ENCODE measurements at regions not wholly inside any gene's neighbourhood (a gene's known extent, or its start where the extent isn't known, plus 50 kb on each side); places are given as distances from the start of the nearest gene placed in this dataset.

- Histone ChIP-seq H3K4me1 (ENCODE audit: control insufficient read depth, insufficient read depth, low read length) (peaks cover 21% of the 10 kb centered on the region), H3K27me3 (replicated peaks; ENCODE audit: control insufficient read depth, insufficient read depth, low read length) (no peaks in the 10 kb centered on the region), H3K9me3 (ENCODE audit: control insufficient read depth, low read length) (no peaks in the 10 kb centered on the region), H3K36me3 (ENCODE audit: control insufficient read depth, insufficient read depth, low read length, severe bottlenecking) (no peaks in the 10 kb centered on the region), H3K9ac (ENCODE audit: low read length) (no peak overlapping the region), H3K4me3 (ENCODE audit: low read length) (no peak overlapping the region)
- no peak for DNase-seq (ENCODE audit: low read depth)
Observed at GRCh38 chr11:130721023-130721681, 195.1 kb downstream of the SNX19 start.

- H3K9ac ChIP-seq (ENCODE audit: low read length): no peak overlapping the region
- H3K27me3 ChIP-seq (replicated peaks; ENCODE audit: control insufficient read depth, insufficient read depth, low read length): no peaks in the 10 kb centered on the region
- H3K9me3 ChIP-seq (ENCODE audit: control insufficient read depth, low read length): no peaks in the 10 kb centered on the region
- H3K4me1 ChIP-seq (ENCODE audit: control insufficient read depth, insufficient read depth, low read length): peaks cover 27% of the 10 kb centered on the region
- no peak overlapping the region for H3K4me3 ChIP-seq (ENCODE audit: low read length)
- DNase-seq (ENCODE audit: low read depth): peak; percentile 7
- no peaks in the 10 kb centered on the region for H3K36me3 ChIP-seq (ENCODE audit: control insufficient read depth, insufficient read depth, low read length, severe bottlenecking)
Observed at GRCh38 chr11:130721736-130722135, 194.5 kb downstream of the SNX19 start.

GRCh38 chr11:130722401-130722800 lies 193.9 kb downstream of the SNX19 start:
- no peak for DNase-seq (ENCODE audit: low read depth)

GRCh38 chr11:130725421-130726233 lies 190.7 kb downstream of the SNX19 start:
- H3K4me1 ChIP-seq (ENCODE audit: control insufficient read depth, insufficient read depth, low read length): peaks cover 35% of the 10 kb centered on the region
- H3K27me3 ChIP-seq (replicated peaks; ENCODE audit: control insufficient read depth, insufficient read depth, low read length): no peaks in the 10 kb centered on the region
- peaks cover 15% of the 10 kb centered on the region for H3K9me3 ChIP-seq (ENCODE audit: control insufficient read depth, low read length)
- H3K9ac ChIP-seq (ENCODE audit: low read length): no peak overlapping the region
- peak overlapping the region; percentile 15 for H3K4me3 ChIP-seq (ENCODE audit: low read length)
- peak; percentile 15 for DNase-seq (ENCODE audit: low read depth)
- H3K36me3 ChIP-seq (ENCODE audit: control insufficient read depth, insufficient read depth, low read length, severe bottlenecking): no peaks in the 10 kb centered on the region

More at GRCh38 chr11:130722401-130722800, 193.9 kb downstream of the SNX19 start:
- Histone ChIP-seq H3K9ac (ENCODE audit: low read length) (no peak overlapping the region), H3K9me3 (ENCODE audit: control insufficient read depth, low read length) (no peaks in the 10 kb centered on the region), H3K4me1 (ENCODE audit: control insufficient read depth, insufficient read depth, low read length) (peaks cover 34% of the 10 kb centered on the region), H3K27me3 (replicated peaks; ENCODE audit: control insufficient read depth, insufficient read depth, low read length) (no peaks in the 10 kb centered on the region), H3K36me3 (ENCODE audit: control insufficient read depth, insufficient read depth, low read length, severe bottlenecking) (no peaks in the 10 kb centered on the region), H3K4me3 (ENCODE audit: low read length) (no peak overlapping the region)

GRCh38 chr11:130726234-130727037 lies 189.8 kb downstream of the SNX19 start:
- peaks cover 21% of the 10 kb centered on the region for H3K9me3 ChIP-seq (ENCODE audit: control insufficient read depth, low read length)
- H3K27me3 ChIP-seq (replicated peaks; ENCODE audit: control insufficient read depth, insufficient read depth, low read length): no peaks in the 10 kb centered on the region
- peak overlapping the region; percentile 15 for H3K4me3 ChIP-seq (ENCODE audit: low read length)
- DNase-seq (ENCODE audit: low read depth): peak; percentile 22
- H3K36me3 ChIP-seq (ENCODE audit: control insufficient read depth, insufficient read depth, low read length, severe bottlenecking): no peaks in the 10 kb centered on the region
- H3K9ac ChIP-seq (ENCODE audit: low read length): peak overlapping the region; percentile 48
- H3K4me1 ChIP-seq (ENCODE audit: control insufficient read depth, insufficient read depth, low read length): peaks cover 35% of the 10 kb centered on the region

GRCh38 chr11:130727157-130728119 lies 188.8 kb downstream of the SNX19 start:
- Histone ChIP-seq H3K36me3 (ENCODE audit: control insufficient read depth, insufficient read depth, low read length, severe bottlenecking) (no peaks in the 10 kb centered on the region), H3K4me1 (ENCODE audit: control insufficient read depth, insufficient read depth, low read length) (peaks cover 29% of the 10 kb centered on the region), H3K9ac (ENCODE audit: low read length) (peak overlapping the region; percentile 48), H3K4me3 (ENCODE audit: low read length) (no peak overlapping the region), H3K27me3 (replicated peaks; ENCODE audit: control insufficient read depth, insufficient read depth, low read length) (no peaks in the 10 kb centered on the region), H3K9me3 (ENCODE audit: control insufficient read depth, low read length) (peaks cover 21% of the 10 kb centered on the region)
- DNase-seq (ENCODE audit: low read depth): no peak

GRCh38 chr11:130728185-130729180 lies 187.8 kb downstream of the SNX19 start:
- H3K9me3 ChIP-seq (ENCODE audit: control insufficient read depth, low read length): peaks cover 21% of the 10 kb centered on the region
- no peak for DNase-seq (ENCODE audit: low read depth)
- no peak overlapping the region for H3K4me3 ChIP-seq (ENCODE audit: low read length)
- no peaks in the 10 kb centered on the region for H3K36me3 ChIP-seq (ENCODE audit: control insufficient read depth, insufficient read depth, low read length, severe bottlenecking)
- no peaks in the 10 kb centered on the region for H3K27me3 ChIP-seq (replicated peaks; ENCODE audit: control insufficient read depth, insufficient read depth, low read length)
- peak overlapping the region; percentile 48 for H3K9ac ChIP-seq (ENCODE audit: low read length)
- peaks cover 29% of the 10 kb centered on the region for H3K4me1 ChIP-seq (ENCODE audit: control insufficient read depth, insufficient read depth, low read length)

GRCh38 chr11:130729193-130729592 lies 187.1 kb downstream of the SNX19 start:
- Histone ChIP-seq H3K4me1 (ENCODE audit: control insufficient read depth, insufficient read depth, low read length) (peaks cover 29% of the 10 kb centered on the region), H3K36me3 (ENCODE audit: control insufficient read depth, insufficient read depth, low read length, severe bottlenecking) (no peaks in the 10 kb centered on the region), H3K4me3 (ENCODE audit: low read length) (no peak overlapping the region), H3K9me3 (ENCODE audit: control insufficient read depth, low read length) (peaks cover 21% of the 10 kb centered on the region), H3K27me3 (replicated peaks; ENCODE audit: control insufficient read depth, insufficient read depth, low read length) (no peaks in the 10 kb centered on the region), H3K9ac (ENCODE audit: low read length) (no peak overlapping the region)
- no peak for DNase-seq (ENCODE audit: low read depth)

GRCh38 chr11:130729678-130730300 lies 186.5 kb downstream of the SNX19 start:
- Histone ChIP-seq H3K9me3 (ENCODE audit: control insufficient read depth, low read length) (peaks cover 27% of the 10 kb centered on the region), H3K4me3 (ENCODE audit: low read length) (peak overlapping the region; percentile 30), H3K4me1 (ENCODE audit: control insufficient read depth, insufficient read depth, low read length) (peaks cover 29% of the 10 kb centered on the region), H3K27me3 (replicated peaks; ENCODE audit: control insufficient read depth, insufficient read depth, low read length) (no peaks in the 10 kb centered on the region), H3K36me3 (ENCODE audit: control insufficient read depth, insufficient read depth, low read length, severe bottlenecking) (no peaks in the 10 kb centered on the region), H3K9ac (ENCODE audit: low read length) (no peak overlapping the region)
- no peak for DNase-seq (ENCODE audit: low read depth)

All from adipocyte (in vitro differentiated cells).